ENCODE measurements at regions not wholly inside any gene's neighbourhood (a gene's known extent, or its start where the extent isn't known, plus 50 kb on each side); places are given as distances from the start of the nearest gene placed in this dataset.

- H4K20me1 ChIP-seq (ENCODE audit: control insufficient read depth, extremely low read depth, insufficient read depth, low read length), result no peaks in the 10 kb centered on the region
- H2AFZ ChIP-seq (ENCODE audit: control insufficient read depth, low read length), result no peak overlapping the region
- FAIRE-seq, result no peak
- no peak overlapping the region for H3K27ac ChIP-seq (ENCODE audit: control insufficient read depth, insufficient read depth, low read length)
- H3K9ac ChIP-seq (ENCODE audit: control insufficient read depth, extremely low read depth, insufficient read depth, low read length), result no peak overlapping the region
- DNase-seq (ENCODE audit: low read depth, low spot score), result no peak
- H3K27me3 ChIP-seq (ENCODE audit: control insufficient read depth, extremely low read depth, insufficient read depth, low read length), result no peaks in the 10 kb centered on the region
- no peaks in the 10 kb centered on the region for H3K36me3 ChIP-seq (ENCODE audit: control insufficient read depth in 2 of 2, extremely low read depth in 1 of 2, insufficient read depth in 2 of 2, low read length in 2 of 2)
- H3K9me1 ChIP-seq (ENCODE audit: control insufficient read depth, extremely low read depth, insufficient read depth, low read length), result no peaks in the 10 kb centered on the region
- H3K4me2 ChIP-seq (ENCODE audit: control insufficient read depth, extremely low read depth, insufficient read depth, low read depth, low read length), result no peak overlapping the region
- no peaks in the 10 kb centered on the region for H3K4me1 ChIP-seq (ENCODE audit: control insufficient read depth, extremely low read depth, insufficient read depth, low read length)
- no peaks in the 10 kb centered on the region for H3K9me3 ChIP-seq (ENCODE audit: control insufficient read depth, low read depth, low read length)
- H3K79me2 ChIP-seq (ENCODE audit: control insufficient read depth, insufficient read depth, low read length), result no peaks in the 10 kb centered on the region
- no peak overlapping the region for H3K4me3 ChIP-seq (ENCODE audit: control insufficient read depth in 2 of 3, extremely low read depth in 1 of 3, insufficient read depth in 2 of 3, low read depth in 1 of 3, low read length in 3 of 3)
- TF ChIP-seq CTCF (optimal IDR thresholded peaks at IDR 0.05 in 1 of 3, IDR thresholded peaks at IDR 0.05 in 1 of 3, conservative IDR thresholded peaks at IDR 0.05 in 1 of 3; ENCODE audit: extremely low read depth in 1 of 3, insufficient read depth in 2 of 3, low read length in 3 of 3), result no peak
- TF ChIP-seq EZH2 (IDR thresholded peaks at IDR 0.05; ENCODE audit: low read length), result no peak
- dilution Hi-C loops (cut with MboI; ENCODE audit: extremely low pct_ligation_motif_present, low sequenced_read_pairs), result no loop called here
Observed at GRCh38 chr11:32187111-32187510, 96.2 kb downstream of the RCN1 start.

GRCh38 chr11:32188785-32189184, 97.9 kb downstream of the RCN1 start:
- Histone ChIP-seq H3K36me3 (ENCODE audit: control insufficient read depth in 2 of 2, extremely low read depth in 1 of 2, insufficient read depth in 2 of 2, low read length in 2 of 2) (no peaks in the 10 kb centered on the region), H2AFZ (ENCODE audit: control insufficient read depth, low read length) (no peak overlapping the region), H3K27ac (ENCODE audit: control insufficient read depth, insufficient read depth, low read length) (no peak overlapping the region), H3K4me3 (ENCODE audit: control insufficient read depth in 2 of 3, extremely low read depth in 1 of 3, insufficient read depth in 2 of 3, low read depth in 1 of 3, low read length in 3 of 3) (no peak overlapping the region), H3K9me1 (ENCODE audit: control insufficient read depth, extremely low read depth, insufficient read depth, low read length) (no peaks in the 10 kb centered on the region), H3K79me2 (ENCODE audit: control insufficient read depth, insufficient read depth, low read length) (no peaks in the 10 kb centered on the region), H3K27me3 (ENCODE audit: control insufficient read depth, extremely low read depth, insufficient read depth, low read length) (no peaks in the 10 kb centered on the region), H3K4me1 (ENCODE audit: control insufficient read depth, extremely low read depth, insufficient read depth, low read length) (no peaks in the 10 kb centered on the region), H3K9ac (ENCODE audit: control insufficient read depth, extremely low read depth, insufficient read depth, low read length) (no peak overlapping the region), H3K4me2 (ENCODE audit: control insufficient read depth, extremely low read depth, insufficient read depth, low read depth, low read length) (no peak overlapping the region), H4K20me1 (ENCODE audit: control insufficient read depth, extremely low read depth, insufficient read depth, low read length) (no peaks in the 10 kb centered on the region), H3K9me3 (ENCODE audit: control insufficient read depth, low read depth, low read length) (no peaks in the 10 kb centered on the region)
- no peak for FAIRE-seq
- peak in 1 of 3 experiments; percentile 12 for TF ChIP-seq CTCF (optimal IDR thresholded peaks at IDR 0.05 in 1 of 3, IDR thresholded peaks at IDR 0.05 in 1 of 3, conservative IDR thresholded peaks at IDR 0.05 in 1 of 3; ENCODE audit: extremely low read depth in 1 of 3, insufficient read depth in 2 of 3, low read length in 3 of 3)
- TF ChIP-seq EZH2 (IDR thresholded peaks at IDR 0.05; ENCODE audit: low read length), result no peak
- no peak for DNase-seq (ENCODE audit: low read depth, low spot score)
- dilution Hi-C loops (cut with MboI; ENCODE audit: extremely low pct_ligation_motif_present, low sequenced_read_pairs), result no loop called here
